Head of caudate nucleus (tissue), 42 donors: ENCODE measurements at regions not wholly inside any gene's neighbourhood (a gene's known extent, or its start where the extent isn't known, plus 50 kb on each side); places are given as distances from the start of the nearest gene placed in this dataset.

Source experiments
- DNase-seq, 42 donors: peaks; one replicate each; pipeline versions ENCODE4 v3.0.0 to v3.0.0-alpha.2; 2020 to 2021; ENCODE audit warnings: mixed read lengths in 7 of 42
- intact Hi-C: fragments of 100-400 bp; cut with DNase I; formaldehyde crosslinking; loops from one replicate; pipeline ENCODE4 v1.15.0; 2022

- intact Hi-C loops, result no loop called here
- no peak for DNase-seq
These were observed 278.9 kb upstream of the TNRC6C start for GRCh38 chr17:77679589-77679988.

GRCh38 chr17:77681861-77682260, 276.6 kb upstream of the TNRC6C start:
- intact Hi-C loops, result no loop called here

GRCh38 chr17:77684803-77685798, 273.4 kb upstream of the TNRC6C start:
- no peak for DNase-seq
- intact Hi-C loops, result no loop called here

More at GRCh38 chr17:77681861-77682260, 276.6 kb upstream of the TNRC6C start:
- peak in 3 of 42 donors; percentile 26 to 45 (median 34) for DNase-seq

- DNase-seq, result no peak
- intact Hi-C loops, result no loop called here
These were observed 272.5 kb upstream of the TNRC6C start for GRCh38 chr17:77685881-77686486.

GRCh38 chr17:77686903-77687302, 271.6 kb upstream of the TNRC6C start:
- intact Hi-C loops, result no loop called here
- DNase-seq, result no peak

GRCh38 chr17:77687417-77687816, 271.1 kb upstream of the TNRC6C start:
- no peak for DNase-seq
- intact Hi-C loops, result no loop called here

- intact Hi-C loops, result no loop called here
- DNase-seq, result no peak
These were observed 270.6 kb upstream of the TNRC6C start for GRCh38 chr17:77687921-77688320.

- DNase-seq, result no peak
- intact Hi-C loops, result no loop called here
These were observed 270.1 kb upstream of the TNRC6C start for GRCh38 chr17:77688369-77688768.

- intact Hi-C loops, result no loop called here
- DNase-seq, result peak in 4 of 42 donors; percentile 6 to 37 (median 32)
These were observed 268.0 kb upstream of the TNRC6C start for GRCh38 chr17:77690271-77691161.

GRCh38 chr17:77691216-77692085, 267.1 kb upstream of the TNRC6C start:
- peak in 4 of 42 donors; percentile 6 to 32 (median 21) for DNase-seq
- intact Hi-C loops, result no loop called here

- intact Hi-C loops, result no loop called here
- peak in 4 of 42 donors; percentile 9 to 35 (median 28) for DNase-seq
These were observed 265.8 kb upstream of the TNRC6C start for GRCh38 chr17:77692571-77693161.

GRCh38 chr17:77693301-77693700, 265.2 kb upstream of the TNRC6C start:
- intact Hi-C loops, result no loop called here
- DNase-seq, result peak in 3 of 42 donors; percentile 2 to 25 (median 12)

GRCh38 chr17:77693776-77694175, 264.7 kb upstream of the TNRC6C start:
- DNase-seq, result peak in 4 of 42 donors; percentile 6 to 41 (median 22)
- intact Hi-C loops, result no loop called here

GRCh38 chr17:77694391-77695363, 263.8 kb upstream of the TNRC6C start:
- intact Hi-C loops, result no loop called here

GRCh38 chr17:77695386-77695785, 263.1 kb upstream of the TNRC6C start:
- DNase-seq, result peak in 1 of 42 donors; percentile 30
- intact Hi-C loops, result no loop called here

More at GRCh38 chr17:77694391-77695363, 263.8 kb upstream of the TNRC6C start:
- DNase-seq, result peak in 3 of 42 donors; percentile 19 to 31 (median 27)

GRCh38 chr17:77696151-77696720, 262.3 kb upstream of the TNRC6C start:
- peak in 41 of 42 donors; percentile 9 to 88 (median 61) for DNase-seq
- intact Hi-C loops, result no loop called here
